Stimulated activated CD4-positive, alpha-beta T cell treated with anti-CD3 and anti-CD28 coated beads, Interleukin-1b, Interleukin-23, amount 100 ng/mL, for 4 hours (primary cell): ENCODE measurements at regions not wholly inside any gene's neighbourhood (a gene's known extent, or its start where the extent isn't known, plus 50 kb on each side); places are given as distances from the start of the nearest gene placed in this dataset.

Source experiments
- DNase-seq, 2 donors: peaks; one replicate each; pipeline ENCODE4 v3.0.0-alpha.2; 2020; ENCODE audit warnings: low read depth in 2 of 2

DNA sequence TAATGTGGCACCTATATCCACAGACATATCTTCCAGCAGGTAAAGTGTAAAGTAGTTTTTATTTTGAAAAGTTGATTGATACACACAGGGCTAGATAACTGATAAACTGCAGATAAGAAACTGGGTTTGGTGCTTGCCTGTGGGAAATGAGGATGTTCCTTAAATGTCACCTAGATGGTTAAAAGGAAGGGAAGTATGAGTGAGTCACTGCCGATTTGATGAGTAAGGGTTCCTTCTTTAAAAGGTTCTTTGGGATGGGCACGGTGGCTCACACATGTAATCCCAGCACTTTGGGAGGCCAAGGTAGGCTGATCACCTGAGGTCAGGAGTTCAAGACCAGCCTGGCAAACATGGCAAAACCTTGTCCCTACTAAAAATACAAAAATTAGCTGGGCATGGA lies 73.8 kb upstream of the FRY start:
- DNase-seq: no peak

DNA sequence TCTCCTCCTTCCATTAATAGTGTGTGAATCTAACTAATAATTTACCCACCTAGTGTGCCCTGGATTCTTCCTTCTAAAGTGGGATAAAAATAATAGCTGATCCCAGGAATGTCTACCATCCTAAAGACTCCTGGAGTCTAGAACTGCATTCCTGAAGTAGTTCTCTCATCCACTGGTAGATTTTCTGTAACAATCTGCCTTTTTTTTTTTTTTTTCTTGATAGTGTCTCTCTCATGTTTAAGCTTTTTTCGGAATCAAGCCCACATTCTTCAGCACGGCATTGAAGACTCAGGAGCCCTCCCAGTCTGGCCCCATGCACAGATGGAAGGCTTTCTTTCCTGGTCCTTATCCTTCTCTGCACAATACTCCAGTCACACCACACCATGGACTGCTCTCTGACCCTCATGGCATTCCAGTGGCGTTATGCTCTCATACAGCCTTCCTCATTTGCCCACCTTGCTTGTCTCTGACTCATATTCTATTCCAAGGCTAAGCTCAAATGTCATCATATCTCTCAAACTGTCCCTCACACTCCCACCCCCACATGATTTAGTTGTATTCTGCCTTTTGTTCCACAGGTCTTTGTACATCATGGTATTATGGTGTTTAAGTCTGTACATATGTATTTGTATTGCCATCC lies 68.7 kb upstream of the FRY start:
- no peak for DNase-seq

DNA sequence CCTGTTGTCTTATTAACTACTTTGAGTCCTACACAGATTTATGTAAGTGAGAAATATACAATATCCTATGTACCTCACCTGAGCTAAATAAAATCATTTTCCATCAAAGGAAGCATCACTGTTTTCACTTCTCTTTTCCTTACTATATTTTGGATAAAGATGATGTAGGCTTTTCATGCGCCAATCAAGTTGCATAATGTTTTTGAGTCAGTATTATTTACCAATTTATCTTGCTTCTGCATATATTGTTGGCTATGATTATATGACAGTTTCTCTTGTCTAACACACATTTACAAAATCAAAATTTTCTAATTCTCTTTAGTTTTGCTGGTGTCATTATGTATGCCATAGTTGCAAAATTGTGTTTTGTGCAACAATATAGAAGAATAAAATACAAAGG lies 67.9 kb upstream of the FRY start:
- DNase-seq: no peak

DNA sequence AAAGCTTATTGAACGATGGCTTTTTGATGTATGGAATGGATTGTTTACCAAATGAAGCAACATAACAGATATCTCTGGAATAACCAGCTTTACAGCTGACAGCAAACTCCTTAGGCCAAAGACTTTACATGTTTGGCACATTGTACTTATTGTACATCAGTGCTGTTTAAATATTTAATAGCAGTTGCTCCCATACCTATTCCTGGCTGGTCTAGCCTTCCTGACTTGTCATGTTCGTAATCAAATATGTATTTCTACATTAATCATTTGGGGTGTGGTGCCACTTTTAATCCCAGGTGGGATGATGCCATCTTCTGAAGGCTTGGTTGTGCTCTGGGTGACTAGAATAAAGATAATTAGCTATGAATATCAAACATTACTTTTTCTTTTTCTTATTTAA lies 67.4 kb upstream of the FRY start:
- no peak for DNase-seq

DNA sequence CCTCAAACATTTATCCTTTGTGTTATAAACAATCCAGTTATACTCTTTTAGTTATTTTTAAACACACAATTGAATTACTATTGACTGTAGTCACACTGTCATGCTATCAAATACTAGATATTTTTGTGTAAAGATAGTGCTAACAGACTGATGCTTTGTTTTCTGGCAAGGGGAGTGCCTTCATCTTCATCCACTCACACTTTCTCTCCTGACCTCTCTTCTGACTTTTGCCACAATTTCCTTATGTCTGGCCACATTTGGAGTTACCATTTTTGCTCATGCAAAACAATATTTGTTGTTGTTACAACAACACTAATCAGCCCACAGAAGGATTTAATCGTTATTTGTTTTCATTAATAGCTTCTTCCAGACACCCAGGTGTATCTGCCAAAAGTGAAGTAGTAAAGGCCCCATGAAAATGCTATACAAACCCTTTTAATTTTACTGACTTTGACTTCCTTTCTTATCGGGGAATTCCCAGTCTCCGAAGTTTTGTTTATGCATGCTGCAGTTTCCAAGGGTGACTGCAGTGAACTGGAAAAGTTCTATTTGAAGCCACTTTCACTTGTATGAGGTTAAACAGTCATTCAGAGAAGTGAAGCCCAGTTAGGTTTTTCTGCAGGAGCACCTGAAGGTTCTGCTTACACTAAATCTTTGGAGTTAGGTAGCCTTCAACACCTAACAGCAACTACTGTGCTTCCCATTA lies 66.1 kb upstream of the FRY start:
- DNase-seq: no peak

DNA sequence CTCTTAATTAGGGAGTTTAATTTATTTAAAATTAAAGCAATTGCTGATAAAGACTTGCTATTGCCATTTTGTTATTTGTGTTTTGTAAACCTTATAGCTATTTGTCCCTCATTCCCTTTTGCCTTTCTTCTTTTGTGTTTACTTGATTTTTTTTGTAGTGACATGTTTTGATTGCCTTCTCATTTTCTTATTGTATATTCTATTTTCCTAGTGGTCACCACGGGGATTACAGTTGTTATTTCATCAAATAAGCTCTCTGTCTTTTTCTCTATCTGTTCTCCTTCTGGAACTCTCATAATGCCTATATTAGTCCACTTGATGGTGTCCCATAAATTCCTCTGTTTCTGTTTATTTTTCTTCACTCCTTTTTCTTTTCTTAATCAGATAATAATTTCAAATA lies 64.4 kb upstream of the FRY start:
- no peak for DNase-seq

DNA sequence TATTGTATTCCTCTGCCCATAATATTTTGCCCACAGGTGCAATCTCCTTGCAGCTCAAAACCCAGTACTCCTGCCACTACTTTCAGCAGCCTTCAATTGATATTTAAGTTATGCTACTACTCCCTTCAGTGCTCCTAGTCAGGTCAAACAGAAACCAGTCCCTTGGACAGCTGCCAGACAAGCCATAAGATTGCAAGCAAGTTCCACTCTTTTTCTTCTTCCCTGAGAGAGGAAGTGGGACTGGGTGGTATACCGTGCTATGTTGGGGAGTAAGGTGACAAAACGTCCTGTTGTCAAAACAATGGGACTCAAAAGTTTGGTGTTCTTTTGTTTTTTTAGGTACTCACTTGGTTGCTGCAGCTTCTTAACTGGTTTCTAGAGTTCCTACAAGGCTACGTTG lies 63.1 kb upstream of the FRY start:
- DNase-seq: no peak

DNA sequence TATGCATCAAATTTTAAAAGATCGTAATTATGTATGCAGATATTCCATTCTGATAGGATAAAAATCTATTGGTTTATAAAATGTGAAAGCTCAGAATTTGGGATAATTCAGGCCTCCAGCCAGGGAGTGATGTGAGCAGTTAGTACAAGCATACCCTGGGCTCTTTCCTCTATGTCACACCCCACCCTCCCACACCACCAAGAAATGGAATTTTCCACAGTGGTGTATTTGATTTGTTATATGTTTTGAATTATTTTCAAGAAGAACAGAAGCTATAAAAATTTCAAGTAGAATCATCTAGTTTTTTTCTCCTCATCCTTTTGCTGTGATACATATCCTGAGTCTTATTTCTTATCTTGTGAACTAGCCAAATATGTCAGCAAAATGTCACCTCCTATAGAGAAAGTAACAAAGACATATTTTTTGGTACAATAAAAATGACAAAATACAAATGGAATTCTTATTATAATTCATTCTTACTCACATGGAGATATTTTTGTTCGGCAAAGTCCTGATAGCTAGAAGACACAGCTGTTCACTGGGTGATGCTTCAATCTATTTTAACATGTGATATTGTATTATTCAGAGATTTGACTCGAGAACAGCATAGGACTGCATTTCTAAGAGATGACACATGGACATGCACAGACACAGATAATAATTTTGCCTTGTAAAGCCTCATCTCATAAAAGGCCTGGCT lies 61.2 kb upstream of the FRY start:
- DNase-seq: no peak

DNA sequence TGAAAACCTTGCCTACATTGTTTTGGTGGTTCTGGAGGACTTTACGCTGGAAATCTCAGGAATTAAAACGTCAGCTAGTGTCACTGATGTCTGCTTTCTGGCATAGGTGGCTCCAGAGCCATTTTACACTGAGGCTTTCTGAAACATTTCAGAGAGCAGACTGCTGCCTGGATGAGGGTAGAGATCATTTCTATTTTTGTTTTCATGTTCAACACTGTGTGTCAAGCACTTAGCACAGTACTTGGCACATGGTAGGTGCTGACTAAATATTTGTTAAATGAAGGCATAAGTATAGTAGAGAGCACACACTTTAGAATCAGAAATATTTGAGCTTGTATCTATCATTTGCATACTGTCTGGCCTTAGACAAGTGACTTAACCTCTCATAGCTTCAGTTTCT lies 59.1 kb upstream of the FRY start:
- no peak for DNase-seq

DNA sequence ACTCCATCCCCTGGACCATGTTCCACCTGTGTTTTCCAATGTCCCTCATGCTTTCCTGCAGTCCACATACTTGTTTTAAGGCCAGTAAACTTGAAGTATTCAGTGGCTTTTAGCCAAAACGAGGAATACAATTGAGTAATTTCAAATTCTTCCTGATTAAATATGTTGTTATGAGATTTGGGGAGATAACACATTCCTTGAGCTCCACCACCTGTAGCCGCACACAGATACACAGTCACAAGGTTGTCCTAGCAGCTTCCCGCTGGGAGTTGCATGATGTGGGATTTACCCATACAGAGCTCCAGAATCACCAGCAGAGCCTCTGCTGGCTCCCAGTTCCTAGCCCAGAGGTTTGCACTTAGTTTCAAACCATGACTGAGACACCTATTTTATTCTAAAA lies 53.6 kb upstream of the FRY start:
- no peak for DNase-seq

DNA sequence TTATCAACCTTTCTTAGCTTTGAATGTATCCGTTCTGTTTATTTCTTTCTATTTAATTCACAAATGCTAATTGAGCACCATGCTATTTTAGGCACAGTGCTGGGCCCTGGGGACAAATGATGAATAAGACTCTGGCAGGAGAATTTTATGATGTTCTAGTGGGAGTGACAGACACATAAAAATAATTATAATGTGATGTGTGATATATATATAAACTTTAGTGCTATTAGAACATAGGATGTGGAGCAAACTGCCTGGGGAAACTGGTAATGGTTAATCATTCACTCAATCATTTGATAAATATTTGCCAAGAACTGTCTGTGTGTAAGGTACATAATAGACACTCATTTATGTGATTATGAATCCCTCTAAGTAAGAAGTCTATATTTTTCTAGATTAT lies 50.7 kb upstream of the FRY start:
- no peak for DNase-seq
